ENCODE measurements at regions not wholly inside any gene's neighbourhood (a gene's known extent, or its start where the extent isn't known, plus 50 kb on each side); places are given as distances from the start of the nearest gene placed in this dataset.

- no peak for TF ChIP-seq FOXP2 (optimal IDR thresholded peaks at IDR 0.05; ENCODE audit: borderline replicate concordance, extremely low read depth, extremely low read length, insufficient read depth)
- no peak for TF ChIP-seq POLR2AphosphoS5 (IDR thresholded peaks at IDR 0.05; ENCODE audit: low read depth, low read length)
- TF ChIP-seq REST (IDR thresholded peaks at IDR 0.05; ENCODE audit: insufficient read depth in 1 of 2, low read depth in 2 of 2, low read length in 2 of 2), result no peak
- TF ChIP-seq SIN3A (IDR thresholded peaks at IDR 0.05; ENCODE audit: borderline replicate concordance, insufficient read depth, low read length), result no peak
- TF ChIP-seq TAF1 (IDR thresholded peaks at IDR 0.05; ENCODE audit: borderline replicate concordance, insufficient read depth, low read length), result no peak
Measured at GRCh38 chr21:22890656-22891055, 1892.4 kb downstream of the NCAM2 start.

DNA sequence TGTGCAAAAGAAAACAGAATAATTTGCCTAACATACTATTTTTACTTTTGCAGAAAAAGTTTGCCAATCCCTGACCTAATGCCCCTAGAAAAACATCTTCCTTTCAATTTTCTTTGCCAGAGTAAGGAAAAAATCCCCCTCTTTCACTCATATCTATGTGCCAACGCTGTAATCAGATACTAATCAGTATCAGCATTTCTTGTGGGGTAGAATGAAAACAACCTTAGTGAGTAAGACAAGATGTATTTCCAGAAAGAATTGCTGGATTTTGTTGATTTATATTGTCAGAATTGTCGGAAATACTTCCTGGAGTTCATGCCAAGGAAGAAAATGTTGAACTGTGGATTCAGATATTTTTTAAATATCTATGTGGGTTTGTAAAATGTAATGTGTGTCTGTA lies 1893.8 kb downstream of the NCAM2 start:
- TF ChIP-seq FOXP2 (optimal IDR thresholded peaks at IDR 0.05; ENCODE audit: borderline replicate concordance, extremely low read depth, extremely low read length, insufficient read depth) (no peak), POLR2AphosphoS5 (IDR thresholded peaks at IDR 0.05; ENCODE audit: low read depth, low read length) (no peak), TAF1 (IDR thresholded peaks at IDR 0.05; ENCODE audit: borderline replicate concordance, insufficient read depth, low read length) (no peak), SIN3A (IDR thresholded peaks at IDR 0.05; ENCODE audit: borderline replicate concordance, insufficient read depth, low read length) (no peak), REST (IDR thresholded peaks at IDR 0.05; ENCODE audit: insufficient read depth in 1 of 2, low read depth in 2 of 2, low read length in 2 of 2) (no peak)

DNA sequence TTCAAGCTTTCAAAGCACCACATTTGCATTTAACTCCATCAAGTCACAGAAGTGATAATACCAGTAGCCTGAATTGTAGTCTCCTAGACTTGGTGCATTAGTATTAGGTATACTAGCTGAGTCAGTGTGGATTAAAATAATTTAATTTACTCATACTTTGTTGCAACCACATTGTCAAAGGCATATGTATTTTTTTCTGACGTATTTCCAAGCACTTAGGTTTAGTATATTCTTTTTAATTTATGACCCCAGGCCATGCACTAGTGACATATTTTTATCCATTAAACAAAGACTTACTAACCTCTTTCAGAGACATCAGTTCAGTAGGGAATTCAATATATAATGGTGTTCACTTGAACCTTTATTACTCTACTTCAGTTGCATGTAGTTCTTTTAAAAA lies 1894.5 kb downstream of the NCAM2 start:
- no peak for TF ChIP-seq TAF1 (IDR thresholded peaks at IDR 0.05; ENCODE audit: borderline replicate concordance, insufficient read depth, low read length)
- TF ChIP-seq FOXP2 (optimal IDR thresholded peaks at IDR 0.05; ENCODE audit: borderline replicate concordance, extremely low read depth, extremely low read length, insufficient read depth), result no peak
- TF ChIP-seq POLR2AphosphoS5 (IDR thresholded peaks at IDR 0.05; ENCODE audit: low read depth, low read length), result no peak
- TF ChIP-seq SIN3A (IDR thresholded peaks at IDR 0.05; ENCODE audit: borderline replicate concordance, insufficient read depth, low read length), result no peak
- TF ChIP-seq REST (IDR thresholded peaks at IDR 0.05; ENCODE audit: insufficient read depth in 1 of 2, low read depth in 2 of 2, low read length in 2 of 2), result no peak

GRCh38 chr21:22898051-22898665 lies 1899.9 kb downstream of the NCAM2 start:
- TF ChIP-seq REST (IDR thresholded peaks at IDR 0.05; ENCODE audit: insufficient read depth in 1 of 2, low read depth in 2 of 2, low read length in 2 of 2) (no peak), FOXP2 (optimal IDR thresholded peaks at IDR 0.05; ENCODE audit: borderline replicate concordance, extremely low read depth, extremely low read length, insufficient read depth) (no peak), SIN3A (IDR thresholded peaks at IDR 0.05; ENCODE audit: borderline replicate concordance, insufficient read depth, low read length) (no peak), POLR2AphosphoS5 (IDR thresholded peaks at IDR 0.05; ENCODE audit: low read depth, low read length) (no peak), TAF1 (IDR thresholded peaks at IDR 0.05; ENCODE audit: borderline replicate concordance, insufficient read depth, low read length) (no peak)
